Spleen (tissue), 3 donors: ENCODE measurements at regions not wholly inside any gene's neighbourhood (a gene's known extent, or its start where the extent isn't known, plus 50 kb on each side); places are given as distances from the start of the nearest gene placed in this dataset.

Experiments used
- POLR2A ChIP-seq, 3 donors: fragments of 450-650 bp; IDR thresholded peaks; one replicate each; pipeline ENCODE4 v1.5.1; 2017; ENCODE audit warnings: antibody characterized with exemption in 3 of 3, mild to moderate bottlenecking in 1 of 3
- POLR2AphosphoS5 ChIP-seq, 3 donors: sonication (generic); formaldehyde crosslinking; IDR thresholded peaks; one replicate each; pipeline ENCODE4 v1.5.1; 2017; ENCODE audit warnings: antibody characterized with exemption in 3 of 3

- TF ChIP-seq POLR2AphosphoS5 (IDR thresholded peaks at IDR 0.05) (no peak), POLR2A (IDR thresholded peaks at IDR 0.05) (no peak)
Observed at GRCh38 chr2:36097022-36097421, 258.6 kb upstream of the CRIM1 start.
